HEK293 (cell line): ENCODE measurements at regions not wholly inside any gene's neighbourhood (a gene's known extent, or its start where the extent isn't known, plus 50 kb on each side); places are given as distances from the start of the nearest gene placed in this dataset.
A peak's percentile ranks its signal among the peaks of the same experiment; 100 is the strongest.

Source experiments
- INSM2 ChIP-seq: fragments of 450-650 bp; formaldehyde crosslinking; IDR thresholded peaks from 2 replicates; pipeline ENCODE4 v1.5.1; 2016; ENCODE audit warnings: missing biosample characterization, missing genetic modification characterization
- PRDM1 ChIP-seq: fragments of 450-650 bp; formaldehyde crosslinking; IDR thresholded peaks from 2 replicates; pipeline ENCODE4; 2016; ENCODE audit warnings: missing biosample characterization, missing genetic modification characterization
- PRDM10 ChIP-seq: fragments of 450-650 bp; formaldehyde crosslinking; IDR thresholded peaks from 2 replicates; pipeline ENCODE4 v1.5.1; 2016; ENCODE audit warnings: missing biosample characterization, missing genetic modification characterization
- PRDM2 ChIP-seq: fragments of 450-650 bp; formaldehyde crosslinking; IDR thresholded peaks from 2 replicates; pipeline ENCODE4 v1.5.1; 2016; ENCODE audit warnings: missing biosample characterization, missing genetic modification characterization, borderline replicate concordance
- PRDM6 ChIP-seq: fragments of 450-650 bp; formaldehyde crosslinking; IDR thresholded peaks from 2 replicates; pipeline ENCODE4 v1.5.1; 2017; ENCODE audit warnings: missing biosample characterization, missing genetic modification characterization
- SCRT2 ChIP-seq: fragments of 450-650 bp; formaldehyde crosslinking; IDR thresholded peaks from 2 replicates; pipeline ENCODE4 v1.5.1; 2016; ENCODE audit warnings: missing biosample characterization, missing genetic modification characterization
- ZBTB11 ChIP-seq: fragments of 450-650 bp; formaldehyde crosslinking; conservative IDR thresholded peaks from 2 replicates; pipeline ENCODE4 v1.5.1; 2016; ENCODE audit warnings: low read depth, missing biosample characterization, missing genetic modification characterization
- ZBTB26 ChIP-seq: fragments of 450-650 bp; formaldehyde crosslinking; optimal IDR thresholded peaks from 2 replicates; pipeline ENCODE3; 2016; ENCODE audit warnings: missing biosample characterization, mild to moderate bottlenecking, missing genetic modification characterization
- ZFP69B ChIP-seq: fragments of 450-650 bp; formaldehyde crosslinking; IDR thresholded peaks from 2 replicates; pipeline ENCODE4 v1.5.1; 2016; ENCODE audit warnings: missing biosample characterization, missing genetic modification characterization
- ZNF121 ChIP-seq: fragments of 450-650 bp; formaldehyde crosslinking; IDR thresholded peaks from 2 replicates; pipeline ENCODE4 v1.5.1; 2016; ENCODE audit warnings: missing biosample characterization, missing genetic modification characterization
- ZNF169 ChIP-seq: fragments of 450-650 bp; formaldehyde crosslinking; IDR thresholded peaks from 2 replicates; pipeline ENCODE4 v1.5.1; 2016; ENCODE audit warnings: missing biosample characterization, missing genetic modification characterization
- ZNF26 ChIP-seq: fragments of 450-650 bp; formaldehyde crosslinking; IDR thresholded peaks from 2 replicates; pipeline ENCODE4 v1.5.1; 2016; ENCODE audit warnings: missing biosample characterization, missing genetic modification characterization
- ZNF292 ChIP-seq: fragments of 450-650 bp; formaldehyde crosslinking; IDR thresholded peaks from 2 replicates; pipeline ENCODE4 v1.5.1; 2016; ENCODE audit warnings: low read depth, missing biosample characterization, missing genetic modification characterization, borderline replicate concordance
- ZNF335 ChIP-seq: fragments of 450-650 bp; formaldehyde crosslinking; conservative IDR thresholded peaks from 2 replicates; pipeline ENCODE4 v1.5.1; 2016; ENCODE audit warnings: missing biosample characterization, missing genetic modification characterization
- ZNF558 ChIP-seq: fragments of 450-650 bp; formaldehyde crosslinking; IDR thresholded peaks from 2 replicates; pipeline ENCODE4 v1.5.1; 2016; ENCODE audit warnings: missing biosample characterization, missing genetic modification characterization
- ZNF560 ChIP-seq: fragments of 450-650 bp; formaldehyde crosslinking; IDR thresholded peaks from 2 replicates; pipeline ENCODE4 v1.5.1; 2017; ENCODE audit warnings: missing biosample characterization, missing genetic modification characterization, borderline replicate concordance
- ZNF639 ChIP-seq: fragments of 450-650 bp; formaldehyde crosslinking; IDR thresholded peaks from 2 replicates; pipeline ENCODE4 v1.5.1; 2016; ENCODE audit warnings: missing biosample characterization, missing genetic modification characterization
- ZNF660 ChIP-seq: fragments of 450-650 bp; IDR thresholded peaks from 2 replicates; pipeline ENCODE4 v1.5.1; 2018; ENCODE audit warnings: missing biosample characterization, mild to moderate bottlenecking, missing genetic modification characterization

- peak; percentile 84 for TF ChIP-seq ZNF639 (tag by site-specific recombination)
- TF ChIP-seq ZNF335 (tag by site-specific recombination), result no peak
- TF ChIP-seq INSM2, result peak; percentile 88
- TF ChIP-seq ZNF558, result no peak
- no peak for TF ChIP-seq ZNF292 (tag by site-specific recombination)
- no peak for TF ChIP-seq ZFP69B (tag by site-specific recombination)
- no peak for TF ChIP-seq ZNF121 (tag by site-specific recombination)
- no peak for TF ChIP-seq PRDM2 (tag by site-specific recombination)
- TF ChIP-seq ZBTB11 (tag by site-specific recombination), result no peak
- TF ChIP-seq ZNF169 (tag by site-specific recombination), result no peak
- no peak for TF ChIP-seq PRDM1 (tag by site-specific recombination)
- no peak for TF ChIP-seq ZNF26 (tag by site-specific recombination)
- TF ChIP-seq ZNF560, result no peak
- peak; percentile 36 for TF ChIP-seq PRDM10 (tag by site-specific recombination)
- TF ChIP-seq ZNF660 (tag by site-specific recombination), result no peak
- TF ChIP-seq ZBTB26, result no peak
- no peak for TF ChIP-seq SCRT2 (tag by site-specific recombination)
- peak; percentile 71 for TF ChIP-seq PRDM6 (tag by site-specific recombination)
Observed at GRCh38 chr1:195590649-195591048, 1017.6 kb downstream of the KCNT2 start (continued).
